SK-N-SH (cell line): ENCODE measurements at regions not wholly inside any gene's neighbourhood (a gene's known extent, or its start where the extent isn't known, plus 50 kb on each side); places are given as distances from the start of the nearest gene placed in this dataset.
A peak's percentile ranks its signal among the peaks of the same experiment; 100 is the strongest.

Experiments
- CTCF ChIA-PET: fragments of 300-600, 350-600 bp; formaldehyde crosslinking; extraction: SDS; loops from one replicate; lab custom pipeline; 2021; lab: Yijun Ruan, JAX
- POLR2A ChIA-PET: fragments of 350-600 bp; sonication (Branson Sonifier 250); formaldehyde crosslinking; extraction: SDS; loops from one replicate; lab custom pipeline; 2020; ENCODE audit warnings: antibody characterized with exemption, inconsistent platforms; lab: Yijun Ruan, JAX
- DNase-seq: peaks from one replicate; pipeline ENCODE4 v3.0.0; 2012
- H2AFZ ChIP-seq: fragments of 200-600 bp; sonication (generic); 2 replicates; pipeline ENCODE4 v1.8.1; 2016; ENCODE audit warnings: antibody characterized with exemption, mild to moderate bottlenecking, low read depth
- H3F3A ChIP-seq: fragments of 200-600 bp; sonication (generic); replicated peaks from 2 replicates; pipeline ENCODE3; 2016; ENCODE audit warnings: antibody characterized with exemption, mild to moderate bottlenecking; ENCODE audit not compliant: insufficient read depth
- H3K27ac ChIP-seq, 2 experiments: fragments of 200-500 bp in 1 of 2; fragments of 200-600 bp in 1 of 2; sonication (Bioruptor generic) in 1 of 2; sonication (generic), shearing (Covaris generic) in 1 of 2; 2 replicates each; pipeline versions ENCODE4 v1.5.1 to v1.6.1; 2014 to 2016; ENCODE audit warnings: low read depth in 2 of 2, inconsistent platforms in 1 of 2, low read length in 1 of 2, mild to moderate bottlenecking in 1 of 2, mixed read lengths in 1 of 2
- H3K27me3 ChIP-seq: fragments of 200-600 bp; sonication (generic), shearing (Covaris generic); 2 replicates; pipeline ENCODE4 v1.6.1; 2016; ENCODE audit warnings: mixed run types; ENCODE audit not compliant: insufficient read depth
- H3K36me3 ChIP-seq, 2 experiments: fragments of 200-500 bp in 1 of 2; fragments of 200-600 bp in 1 of 2; sonication (Bioruptor generic) in 1 of 2; sonication (generic) in 1 of 2; replicated peaks in 1 of 2; 2 replicates each; pipeline versions ENCODE3 to v1.5.1; 2014 to 2016; ENCODE audit warnings: low read length in 1 of 2, mild to moderate bottlenecking in 1 of 2; ENCODE audit not compliant: insufficient read depth in 2 of 2, control insufficient read depth in 1 of 2
- H3K4me1 ChIP-seq, 2 experiments: fragments of 200-500 bp in 1 of 2; fragments of 200-600 bp in 1 of 2; sonication (Bioruptor generic) in 1 of 2; sonication (generic), shearing (Covaris generic) in 1 of 2; 2 replicates each; pipeline versions ENCODE4 v1.5.1 to v1.6.1; 2014 to 2016; ENCODE audit warnings: low read depth in 1 of 2, low read length in 1 of 2, mixed run types in 1 of 2; ENCODE audit not compliant: insufficient read depth in 2 of 2, control insufficient read depth in 1 of 2
- H3K4me2 ChIP-seq: fragments of 200-600 bp; sonication (generic), shearing (Covaris generic); 2 replicates; pipeline ENCODE4 v1.6.1; 2017; ENCODE audit warnings: mixed run types
- H3K4me3 ChIP-seq, 2 experiments: fragments of 200-500 bp in 1 of 2; fragments of 200-600 bp in 1 of 2; sonication (Bioruptor generic) in 1 of 2; sonication (generic), shearing (Covaris generic) in 1 of 2; 2 replicates each; pipeline versions ENCODE4 v1.5.1 to v1.8.1; 2014 to 2016; ENCODE audit warnings: low read depth in 2 of 2, inconsistent platforms in 1 of 2, low read length in 1 of 2, mild to moderate bottlenecking in 1 of 2, mixed read lengths in 1 of 2, moderate library complexity in 1 of 2
- H3K79me2 ChIP-seq: fragments of 200-600 bp; sonication (generic); 2 replicates; pipeline ENCODE4 v1.8.1; 2017; ENCODE audit warnings: mild to moderate bottlenecking; ENCODE audit not compliant: insufficient read depth
- H3K9ac ChIP-seq: fragments of 200-600 bp; sonication (generic); 2 replicates; pipeline ENCODE4 v1.6.1; 2017; ENCODE audit warnings: mixed run types
- H3K9me2 ChIP-seq: fragments of 200-600 bp; sonication (generic); 2 replicates; pipeline ENCODE4 v1.6.1; 2017; ENCODE audit warnings: mixed run types
- H3K9me3 ChIP-seq: fragments of 200-600 bp; sonication (generic); 2 replicates; pipeline ENCODE4 v1.6.1; 2017; ENCODE audit warnings: mixed run types, mild to moderate bottlenecking, moderate library complexity
- H4K20me1 ChIP-seq: fragments of 200-600 bp; sonication (generic); 2 replicates; pipeline ENCODE4 v1.6.1; 2017; ENCODE audit warnings: mild to moderate bottlenecking, mixed run types; ENCODE audit not compliant: insufficient read depth
- CHD2 ChIP-seq: fragments of 150-350 bp; IDR thresholded peaks from 2 replicates; pipeline ENCODE4 v1.6.1; 2018; ENCODE audit warnings: low read length; ENCODE audit not compliant: partially characterized antibody
- EP300 ChIP-seq, 2 experiments: IDR thresholded peaks; 2 replicates each; pipeline versions ENCODE4 v1.4.0 to v1.6.1; 2012; ENCODE audit warnings: borderline replicate concordance in 1 of 2, low read depth in 1 of 2, low read length in 1 of 2
- EZH2phosphoT487 ChIP-seq: fragments of 200-600 bp; sonication (generic); IDR thresholded peaks from 2 replicates; pipeline ENCODE4 v1.6.1; 2017; ENCODE audit warnings: low read depth, mixed run types, mild to moderate bottlenecking, antibody characterized with exemption, moderate library complexity, borderline replicate concordance
- FOXJ3 ChIP-seq: sonication (generic); formaldehyde crosslinking; IDR thresholded peaks from 2 replicates; pipeline ENCODE4 v1.5.1; 2020; ENCODE audit warnings: mild to moderate bottlenecking, missing genetic modification reagents
- IRF3 ChIP-seq: fragments of 150-350 bp; IDR thresholded peaks from 2 replicates; pipeline ENCODE4 v1.6.1; 2016; ENCODE audit warnings: mild to moderate bottlenecking, low read depth, low read length
- JUND ChIP-seq: IDR thresholded peaks from 2 replicates; pipeline ENCODE4 v1.4.0; 2012
- MAX ChIP-seq: IDR thresholded peaks from 2 replicates; pipeline ENCODE4 v1.4.0; 2012; ENCODE audit warnings: low read depth
- MXI1 ChIP-seq: IDR thresholded peaks from 2 replicates; pipeline ENCODE4 v1.6.1; 2012; ENCODE audit warnings: mild to moderate bottlenecking, low read depth, low read length, improper control_type of control experiment
- NFIC ChIP-seq: IDR thresholded peaks from 2 replicates; pipeline ENCODE4 v1.4.0; 2012; ENCODE audit warnings: borderline replicate concordance
- PBX3 ChIP-seq: IDR thresholded peaks from 2 replicates; pipeline ENCODE4; 2012
- POLR2AphosphoS5 ChIP-seq: IDR thresholded peaks from 2 replicates; pipeline ENCODE4 v1.6.1; 2012; ENCODE audit warnings: low read depth, low read length
- RAD21 ChIP-seq: IDR thresholded peaks from 2 replicates; pipeline ENCODE4 v1.6.1; 2012; ENCODE audit warnings: mild to moderate bottlenecking, low read length
- RCOR1 ChIP-seq: fragments of 150-350 bp; IDR thresholded peaks from 2 replicates; pipeline ENCODE4 v1.6.1; 2017; ENCODE audit warnings: antibody characterized with exemption, low read length
- REST ChIP-seq: IDR thresholded peaks from 2 replicates; pipeline ENCODE4 v1.6.1; 2012; ENCODE audit warnings: mild to moderate bottlenecking, low read depth, low read length, moderate library complexity
- RFX5 ChIP-seq: IDR thresholded peaks from 2 replicates; pipeline ENCODE4 v1.6.1; 2012; ENCODE audit warnings: mild to moderate bottlenecking, improper control_type of control experiment, low read length
- RXRA ChIP-seq: IDR thresholded peaks from 2 replicates; pipeline ENCODE4 v1.4.0; 2012; ENCODE audit warnings: low read depth, mild to moderate bottlenecking, borderline replicate concordance
- SMC3 ChIP-seq: IDR thresholded peaks from 2 replicates; pipeline ENCODE4 v1.6.1; 2012; ENCODE audit warnings: low read depth, low read length, improper control_type of control experiment
- TCF12 ChIP-seq: IDR thresholded peaks from 2 replicates; pipeline ENCODE4 v1.4.0; 2012
- USF2 ChIP-seq: fragments of 150-350 bp; IDR thresholded peaks from 2 replicates; pipeline ENCODE4 v1.6.1; 2017; ENCODE audit warnings: antibody characterized with exemption, low read length, low read depth, borderline replicate concordance
- WGBS: methylation state at CpG from one replicate; pipeline ENCODE4 v1.1.6; 2017; ENCODE audit warnings: low lambda C conversion rate; 5-methylcytosine and 5-hydroxymethylcytosine counted together

- WGBS, result 57% methylated on average over 3 of the region's 3 CpGs
- peaks cover 0 to 3% of the 10 kb centered on the region in 2 experiments; a peak in 3 of 4 replicates for H3K4me1 ChIP-seq
- no peak overlapping the region for H3K27ac ChIP-seq
- DNase-seq, result no peak
- no peaks in the 10 kb centered on the region for H3F3A ChIP-seq
- ChIA-PET CTCF (interaction anchor here (1.2 kb wide), 1 partner anchor 9 kb away, joined by 3 read pairs; no protein-coding TSS in a partner anchor), POLR2A (interaction anchor here (1.2 kb wide), 1 partner anchor 553 kb away, joined by 3 read pairs; no protein-coding TSS in a partner anchor)
- no peaks in the 10 kb centered on the region for H3K9me2 ChIP-seq
- H3K9ac ChIP-seq, result no peak overlapping the region
- no peak overlapping the region for H2AFZ ChIP-seq
- TF ChIP-seq RXRA (no peak), PBX3 (peak; percentile 74), SMC3 (no peak), TCF12 (peak; percentile 39)
- H3K9me3 ChIP-seq, result 0 out of 2 replicates have a peak, but pooled peaks cover 4% of the 10 kb centered on the region
- H4K20me1 ChIP-seq, result no peaks in the 10 kb centered on the region
- H3K79me2 ChIP-seq, result no peaks in the 10 kb centered on the region
- no peaks in the 10 kb centered on the region for H3K36me3 ChIP-seq
- no peaks in the 10 kb centered on the region for H3K27me3 ChIP-seq
- H3K4me2 ChIP-seq, result no peak overlapping the region
- H3K4me3 ChIP-seq, result no peak overlapping the region
Observed at GRCh38 chr5:125301711-125302110, 555.3 kb upstream of the ZNF608 start.

- DNase-seq, result no peak
- H4K20me1 ChIP-seq, result no peaks in the 10 kb centered on the region
- POLR2A ChIA-PET, result no interaction called here
Observed at GRCh38 chr5:125302577-125302976, 556.1 kb upstream of the ZNF608 start.

More at GRCh38 chr5:125302577-125302976, 556.1 kb upstream of the ZNF608 start:
- H3K4me2 ChIP-seq, result no peak overlapping the region
- H3K27ac ChIP-seq, result no peak overlapping the region
- TF ChIP-seq USF2, result no peak
- TF ChIP-seq RFX5, result no peak
- no peak for TF ChIP-seq REST
- TF ChIP-seq RCOR1, result no peak
- no peak for TF ChIP-seq MXI1
- no peak for TF ChIP-seq FOXJ3 (CRISPR knock-in tag)
- TF ChIP-seq EP300 (IDR thresholded peaks at IDR 0.05; ENCODE audit: borderline replicate concordance in 1 of 2, low read depth in 1 of 2, low read length in 1 of 2), result no peak
- no peak for TF ChIP-seq RAD21
- no peak for TF ChIP-seq IRF3
- no peak for TF ChIP-seq POLR2AphosphoS5
- TF ChIP-seq JUND, result no peak
- no peak for TF ChIP-seq NFIC
- TF ChIP-seq EZH2phosphoT487, result no peak
- TF ChIP-seq CHD2, result no peak
- TF ChIP-seq MAX, result no peak
- H3K9ac ChIP-seq, result no peak overlapping the region
- WGBS, result 82% methylated on average over 4 of the region's 4 CpGs
- no peaks in the 10 kb centered on the region for H3F3A ChIP-seq
- no peaks in the 10 kb centered on the region for H3K36me3 ChIP-seq
- H3K4me1 ChIP-seq, result peaks cover 0 to 3% of the 10 kb centered on the region in 2 experiments; a peak in 3 of 4 replicates
- CTCF ChIA-PET, result no interaction called here
- no peaks in the 10 kb centered on the region for H3K27me3 ChIP-seq
- H3K4me3 ChIP-seq, result no peak overlapping the region
- no peaks in the 10 kb centered on the region for H3K79me2 ChIP-seq
- H3K9me2 ChIP-seq, result no peaks in the 10 kb centered on the region
- 0 out of 2 replicates have a peak, but pooled peaks cover 5% of the 10 kb centered on the region for H3K9me3 ChIP-seq
- no peak overlapping the region for H2AFZ ChIP-seq
